Endothelial cell of umbilical vein (primary cell): ENCODE measurements at regions not wholly inside any gene's neighbourhood (a gene's known extent, or its start where the extent isn't known, plus 50 kb on each side); places are given as distances from the start of the nearest gene placed in this dataset.

Experiments used
- BruUV-seq: library from RNA; stranded (reverse); fragments of 400-500 nt; replicated peaks from 2 replicates; lab custom pipeline; 2021; lab: Mats Ljungman, UMichigan
- CTCF ChIA-PET: fragments of 300-600, 350-600 bp; sonication (Branson Sonifier 250); formaldehyde crosslinking; loops from one replicate; lab custom pipeline; 2021; ENCODE audit warnings: antibody characterized with exemption, inconsistent platforms; lab: Charles Lee
- POLR2A ChIA-PET: fragments of 300-600, 350-600 bp; sonication (Branson Sonifier 250); formaldehyde crosslinking; loops from one replicate; lab custom pipeline; 2021; ENCODE audit warnings: antibody characterized with exemption, inconsistent platforms; lab: Charles Lee
- DNase-seq: peaks from one replicate; pipeline ENCODE4 v3.0.0-alpha.2; 2011; ENCODE audit warnings: low read depth, low spot score
- FAIRE-seq: peaks from 2 replicates; lab custom pipeline; 2011; peaks lifted over from hg19 to GRCh38; lab: Jason Lieb, UNC
- H2AFZ ChIP-seq: 2 replicates; pipeline ENCODE4 v1.6.0; 2012; ENCODE audit warnings: low read depth, low read length, control low read depth, inconsistent platforms
- H3K27ac ChIP-seq: 2 replicates; pipeline ENCODE4 v1.5.1; 2011; ENCODE audit warnings: low read depth, mild to moderate bottlenecking, control low read depth, low read length, moderate library complexity; ENCODE audit not compliant: insufficient read depth
- H3K27me3 ChIP-seq, 2 experiments: 2 replicates each; pipeline versions ENCODE4 v1.6.0 to v1.6.1; 2011; ENCODE audit warnings: low read length in 2 of 2, mixed read lengths in 1 of 2; ENCODE audit not compliant: control insufficient read depth in 2 of 2, insufficient read depth in 2 of 2
- H3K36me3 ChIP-seq, 2 experiments: 2 replicates in 1 of 2; 3 replicates in 1 of 2; pipeline ENCODE4 v1.5.1; 2011; ENCODE audit warnings: low read length in 2 of 2, mild to moderate bottlenecking in 1 of 2, moderate library complexity in 1 of 2; ENCODE audit not compliant: control insufficient read depth in 2 of 2, insufficient read depth in 2 of 2; ENCODE audit errors: extremely low read depth in 1 of 2
- H3K4me1 ChIP-seq: 3 replicates; pipeline ENCODE4 v1.5.1; 2011; ENCODE audit warnings: mild to moderate bottlenecking, low read length; ENCODE audit not compliant: control insufficient read depth, insufficient read depth; ENCODE audit errors: extremely low read depth
- H3K4me2 ChIP-seq: 2 replicates; pipeline ENCODE4 v1.6.1; 2011; ENCODE audit warnings: low read length, control low read depth, mixed read lengths; ENCODE audit not compliant: insufficient read depth
- H3K4me3 ChIP-seq, 3 experiments: fragments of 200-600 bp in 1 of 3; sonication (generic), shearing (Covaris generic) in 1 of 3; replicated peaks in 1 of 3; 2 replicates each; pipeline ENCODE4 v1.5.1; 2011 to 2016; ENCODE audit warnings: control low read depth in 3 of 3, low read length in 3 of 3, mild to moderate bottlenecking in 2 of 3, inconsistent platforms in 1 of 3, low read depth in 1 of 3, moderate library complexity in 1 of 3; ENCODE audit not compliant: insufficient read depth in 1 of 3
- H3K79me2 ChIP-seq: 2 replicates; pipeline ENCODE4 v1.6.0; 2012; ENCODE audit warnings: low read length, inconsistent platforms; ENCODE audit not compliant: control insufficient read depth, insufficient read depth
- H3K9ac ChIP-seq: replicated peaks from 2 replicates; pipeline ENCODE3; 2011; ENCODE audit warnings: low read length, control low read depth; ENCODE audit not compliant: insufficient read depth; ENCODE audit errors: extremely low read depth
- H3K9me1 ChIP-seq: replicated peaks from 3 replicates; pipeline ENCODE4 v1.6.0; 2011; ENCODE audit warnings: mild to moderate bottlenecking, low read length; ENCODE audit not compliant: control insufficient read depth, insufficient read depth; ENCODE audit errors: extremely low read depth
- H3K9me3 ChIP-seq: replicated peaks from 2 replicates; pipeline ENCODE4 v1.5.1; 2012; ENCODE audit warnings: low read length, inconsistent platforms; ENCODE audit not compliant: control insufficient read depth, insufficient read depth
- H4K20me1 ChIP-seq: replicated peaks from 2 replicates; pipeline ENCODE3; 2011; ENCODE audit warnings: mild to moderate bottlenecking, low read length; ENCODE audit not compliant: control insufficient read depth, insufficient read depth; ENCODE audit errors: extremely low read depth
- EZH2 ChIP-seq: IDR thresholded peaks from 2 replicates; pipeline ENCODE4 v1.6.1; 2012; ENCODE audit warnings: borderline replicate concordance, low read depth, mild to moderate bottlenecking, moderate library complexity, low read length, inconsistent platforms; ENCODE audit not compliant: severe bottlenecking
- FOS ChIP-seq: IDR thresholded peaks from 2 replicates; pipeline ENCODE4 v1.6.1; 2011; ENCODE audit warnings: mild to moderate bottlenecking, low read length, moderate library complexity, borderline replicate concordance; ENCODE audit not compliant: insufficient read depth
- GATA2 ChIP-seq: IDR thresholded peaks from 2 replicates; pipeline ENCODE4 v1.7.0; 2011; ENCODE audit warnings: low read depth, mild to moderate bottlenecking, moderate library complexity, mixed read lengths, low read length; ENCODE audit not compliant: insufficient read length, insufficient read depth
- JUN ChIP-seq: IDR thresholded peaks from 2 replicates; pipeline ENCODE4 v1.6.1; 2011; ENCODE audit warnings: borderline replicate concordance, low read depth; ENCODE audit not compliant: insufficient read length, insufficient read depth
- MYC ChIP-seq: IDR thresholded peaks from one replicate; pipeline ENCODE4 v1.6.1; 2011; ENCODE audit warnings: mild to moderate bottlenecking, low read depth, low read length
- POLR2A ChIP-seq: IDR thresholded peaks from 2 replicates; pipeline ENCODE4 v1.6.1; 2012; ENCODE audit warnings: low read depth, mild to moderate bottlenecking, control low read depth, low read length
- POLR2AphosphoS5 ChIP-seq: IDR thresholded peaks from 2 replicates; pipeline ENCODE4 v1.6.1; 2012; ENCODE audit warnings: low read depth, mild to moderate bottlenecking, control low read depth, low read length, moderate library complexity; ENCODE audit not compliant: insufficient read depth
- dilution Hi-C: fragments of 300-500 bp; cut with MboI; formaldehyde crosslinking; loops from one replicate; pipeline ENCODE4 v1.15.0; 2019; ENCODE audit warnings: low sequenced_read_pairs; ENCODE audit not compliant: extremely low pct_ligation_motif_present
- intact Hi-C: fragments of 100-400 bp; cut with micrococcal nuclease; formaldehyde crosslinking; loops from one replicate; pipeline ENCODE4 v1.10.0; 2022
- TF ChIP-seq, protein P1 (sequence below): IDR thresholded peaks from 2 replicates; pipeline ENCODE4 v1.6.1; 2011; ENCODE audit not compliant: insufficient read depth, insufficient read length
- TF ChIP-seq, protein P2 (sequence below), 2 donors: IDR thresholded peaks; 1 replicate in 1 of 2; 2 replicates in 1 of 2; pipeline ENCODE4 v1.5.1; 2011; ENCODE audit warnings: low read length in 2 of 2, mild to moderate bottlenecking in 2 of 2, moderate library complexity in 2 of 2, control low read depth in 1 of 2, inconsistent platforms in 1 of 2, low read depth in 1 of 2; ENCODE audit not compliant: insufficient read depth in 1 of 2; ENCODE audit errors: extremely low read depth in 1 of 2

DNA sequence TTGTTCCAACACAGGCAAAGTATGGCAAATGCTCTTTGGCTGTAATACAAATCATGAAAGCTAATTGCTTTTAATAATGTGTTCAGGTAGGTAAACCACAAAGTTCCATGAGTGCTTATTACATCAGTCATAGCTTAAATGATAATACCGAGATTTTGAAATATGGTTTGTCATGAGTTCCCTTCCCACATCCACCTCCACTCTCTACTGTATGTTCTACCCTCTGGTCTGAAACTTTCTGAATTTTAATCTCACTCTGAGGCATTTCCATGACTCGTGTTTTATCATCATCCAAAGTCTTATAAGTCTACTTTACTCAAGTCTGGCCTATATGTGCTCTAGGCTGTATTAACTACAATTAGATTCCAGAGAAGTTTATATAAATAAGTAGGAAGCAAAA, 354.8 kb downstream of the AKAIN1 start:
- CTCF ChIA-PET, result no interaction called here
- Histone ChIP-seq H3K27me3 (no peaks in the 10 kb centered on the region), H2AFZ (no peak overlapping the region), H3K4me3 (no peak overlapping the region), H3K9ac (no peak overlapping the region), H4K20me1 (no peaks in the 10 kb centered on the region), H3K9me3 (peaks cover 5% of the 10 kb centered on the region), H3K79me2 (no peaks in the 10 kb centered on the region), H3K4me1 (no peaks in the 10 kb centered on the region), H3K4me2 (no peak overlapping the region), H3K36me3 (no peaks in the 10 kb centered on the region), H3K9me1 (no peaks in the 10 kb centered on the region), H3K27ac (no peak overlapping the region)
- TF ChIP-seq JUN (no peak), POLR2A (no peak), GATA2 (no peak), POLR2AphosphoS5 (no peak), FOS (no peak), MYC (no peak), EZH2 (no peak)
- TF ChIP-seq, protein P1, sequence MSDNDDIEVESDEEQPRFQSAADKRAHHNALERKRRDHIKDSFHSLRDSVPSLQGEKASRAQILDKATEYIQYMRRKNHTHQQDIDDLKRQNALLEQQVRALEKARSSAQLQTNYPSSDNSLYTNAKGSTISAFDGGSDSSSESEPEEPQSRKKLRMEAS, result no peak
- TF ChIP-seq, protein P2, sequence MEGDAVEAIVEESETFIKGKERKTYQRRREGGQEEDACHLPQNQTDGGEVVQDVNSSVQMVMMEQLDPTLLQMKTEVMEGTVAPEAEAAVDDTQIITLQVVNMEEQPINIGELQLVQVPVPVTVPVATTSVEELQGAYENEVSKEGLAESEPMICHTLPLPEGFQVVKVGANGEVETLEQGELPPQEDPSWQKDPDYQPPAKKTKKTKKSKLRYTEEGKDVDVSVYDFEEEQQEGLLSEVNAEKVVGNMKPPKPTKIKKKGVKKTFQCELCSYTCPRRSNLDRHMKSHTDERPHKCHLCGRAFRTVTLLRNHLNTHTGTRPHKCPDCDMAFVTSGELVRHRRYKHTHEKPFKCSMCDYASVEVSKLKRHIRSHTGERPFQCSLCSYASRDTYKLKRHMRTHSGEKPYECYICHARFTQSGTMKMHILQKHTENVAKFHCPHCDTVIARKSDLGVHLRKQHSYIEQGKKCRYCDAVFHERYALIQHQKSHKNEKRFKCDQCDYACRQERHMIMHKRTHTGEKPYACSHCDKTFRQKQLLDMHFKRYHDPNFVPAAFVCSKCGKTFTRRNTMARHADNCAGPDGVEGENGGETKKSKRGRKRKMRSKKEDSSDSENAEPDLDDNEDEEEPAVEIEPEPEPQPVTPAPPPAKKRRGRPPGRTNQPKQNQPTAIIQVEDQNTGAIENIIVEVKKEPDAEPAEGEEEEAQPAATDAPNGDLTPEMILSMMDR (IDR thresholded peaks at IDR 0.05; ENCODE audit: extremely low read depth in 1 of 2, insufficient read depth in 1 of 2, low read depth in 1 of 2, low read length in 2 of 2), result no peak
- BruUV-seq, result no TSS peak
- POLR2A ChIA-PET, result no interaction called here
- DNase-seq (no peak), FAIRE-seq (no peak)
- intact Hi-C loops, result no loop called here
- dilution Hi-C loops, result no loop called here
